Left lung (tissue), 4 donors: ENCODE measurements at regions not wholly inside any gene's neighbourhood (a gene's known extent, or its start where the extent isn't known, plus 50 kb on each side); places are given as distances from the start of the nearest gene placed in this dataset.
A peak's percentile ranks its signal among the peaks of the same experiment; 100 is the strongest.

Experiments
- ATAC-seq: fragments of 200-7000 bp; cut with Tn5 transposase; one replicate; pipeline ENCODE4 v1.9.1; 2020; ENCODE audit warnings: moderate library complexity
- DNase-seq, 4 donors: peaks; one replicate each; pipeline ENCODE4 v3.0.0-alpha.2; 2013 to 2020
- H3K27ac ChIP-seq, 2 donors: fragments of 200-600 bp; sonication (generic) in 1 of 2; one replicate each; pipeline versions ENCODE4 v1.5.0 to v1.8.0; 2020 to 2021
- H3K27me3 ChIP-seq, 2 donors: fragments of 200-600 bp; sonication (generic) in 1 of 2; one replicate each; pipeline versions ENCODE4 v1.5.0 to v1.8.0; 2020 to 2021
- H3K36me3 ChIP-seq, 2 donors: fragments of 200-600 bp; sonication (generic) in 1 of 2; one replicate each; pipeline versions ENCODE4 v1.5.0 to v1.8.0; 2020 to 2021
- H3K4me1 ChIP-seq, 2 donors: fragments of 200-600 bp; one replicate each; pipeline ENCODE4 v1.8.0; 2021
- H3K4me3 ChIP-seq, 2 donors: fragments of 200-600 bp; sonication (generic) in 1 of 2; one replicate each; pipeline versions ENCODE4 v1.5.0 to v1.8.0; 2020 to 2021; ENCODE audit warnings: mild to moderate bottlenecking in 1 of 2
- H3K9me3 ChIP-seq, 2 donors: fragments of 200-600 bp; sonication (generic) in 1 of 2; one replicate each; pipeline versions ENCODE4 v1.5.0 to v1.8.0; 2020 to 2021
- intact Hi-C, 2 donors: fragments of 100-400 bp; cut with DNase I; formaldehyde crosslinking; loops; one replicate each; pipeline versions ENCODE4 v1.11.2 to v1.14.2; 2022
- TF ChIP-seq, protein P1 (sequence below), 2 donors: fragments of 200-600 bp; sonication (generic) in 1 of 2; IDR thresholded peaks; one replicate each; pipeline versions ENCODE4 v1.5.0 to v1.8.0; 2021; ENCODE audit warnings: antibody characterized with exemption in 2 of 2
- donor health status: DM: no; HTN: yes; CAD: no.
- donor health status: DM: no; HTN: no; CAD: no.

DNA sequence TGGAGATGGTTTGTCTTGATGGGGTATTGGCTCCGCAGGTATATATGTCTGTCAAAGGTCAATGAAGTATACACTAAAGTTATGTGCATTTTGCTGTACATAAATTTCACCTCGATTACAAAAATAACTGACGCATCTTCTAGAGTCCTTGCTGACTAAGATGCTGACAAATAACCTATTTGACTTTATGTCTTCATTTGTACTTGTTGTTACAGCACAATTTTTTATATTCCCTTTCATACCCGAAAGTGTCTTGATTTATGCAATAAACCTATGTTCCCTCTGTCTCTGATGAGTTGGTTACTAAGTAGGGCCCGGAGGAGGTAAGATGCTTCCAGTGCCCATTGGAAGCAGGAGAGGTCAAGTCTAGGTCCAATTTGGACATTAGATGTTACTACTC is 93.5 kb downstream of the COPS8 start:
- Histone ChIP-seq H3K27me3 (no peaks in the 10 kb centered on the region), H3K9me3 (peaks cover 0 to under 1% of the 10 kb centered on the region in 2 donors), H3K4me1 (peaks cover 0 to 4% of the 10 kb centered on the region in 2 donors), H3K4me3 (no peak overlapping the region), H3K27ac (no peak overlapping the region), H3K36me3 (no peaks in the 10 kb centered on the region)
- TF ChIP-seq, protein P1, sequence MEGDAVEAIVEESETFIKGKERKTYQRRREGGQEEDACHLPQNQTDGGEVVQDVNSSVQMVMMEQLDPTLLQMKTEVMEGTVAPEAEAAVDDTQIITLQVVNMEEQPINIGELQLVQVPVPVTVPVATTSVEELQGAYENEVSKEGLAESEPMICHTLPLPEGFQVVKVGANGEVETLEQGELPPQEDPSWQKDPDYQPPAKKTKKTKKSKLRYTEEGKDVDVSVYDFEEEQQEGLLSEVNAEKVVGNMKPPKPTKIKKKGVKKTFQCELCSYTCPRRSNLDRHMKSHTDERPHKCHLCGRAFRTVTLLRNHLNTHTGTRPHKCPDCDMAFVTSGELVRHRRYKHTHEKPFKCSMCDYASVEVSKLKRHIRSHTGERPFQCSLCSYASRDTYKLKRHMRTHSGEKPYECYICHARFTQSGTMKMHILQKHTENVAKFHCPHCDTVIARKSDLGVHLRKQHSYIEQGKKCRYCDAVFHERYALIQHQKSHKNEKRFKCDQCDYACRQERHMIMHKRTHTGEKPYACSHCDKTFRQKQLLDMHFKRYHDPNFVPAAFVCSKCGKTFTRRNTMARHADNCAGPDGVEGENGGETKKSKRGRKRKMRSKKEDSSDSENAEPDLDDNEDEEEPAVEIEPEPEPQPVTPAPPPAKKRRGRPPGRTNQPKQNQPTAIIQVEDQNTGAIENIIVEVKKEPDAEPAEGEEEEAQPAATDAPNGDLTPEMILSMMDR (IDR thresholded peaks at IDR 0.05): no peak
- ATAC-seq (no peak), DNase-seq (no peak)
- intact Hi-C loops: no loop called here

DNA sequence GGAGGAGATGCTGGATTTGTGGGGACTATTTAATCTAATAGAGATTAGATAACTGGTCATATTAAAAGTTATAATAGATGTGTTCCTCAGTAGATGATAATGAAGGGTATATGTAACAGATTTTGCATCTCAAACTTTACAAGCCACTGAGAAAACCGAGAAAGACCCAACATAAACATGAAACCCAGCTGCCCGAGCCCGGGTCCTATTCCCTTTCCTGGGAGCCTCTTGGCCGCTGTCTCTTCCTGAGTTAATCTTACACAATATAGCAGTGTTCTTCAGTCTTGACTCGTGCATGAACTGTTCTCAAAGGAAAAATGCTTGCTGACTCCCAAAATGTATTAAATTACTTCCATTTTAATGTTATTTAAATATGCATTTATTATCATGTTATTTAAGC is 94.5 kb downstream of the COPS8 start:
- TF ChIP-seq, protein P1 (IDR thresholded peaks at IDR 0.05): no peak
- no peak for ATAC-seq
- Histone ChIP-seq H3K36me3 (no peaks in the 10 kb centered on the region), H3K9me3 (no peaks in the 10 kb centered on the region), H3K4me1 (peaks cover 0 to 4% of the 10 kb centered on the region in 2 donors), H3K4me3 (no peak overlapping the region), H3K27me3 (no peaks in the 10 kb centered on the region), H3K27ac (no peak overlapping the region)
- peak in 1 of 4 donors; percentile 72 for DNase-seq
- intact Hi-C loops: no loop called here

GRCh38 chr2:237180987-237181386 is 95.3 kb downstream of the COPS8 start:
- Histone ChIP-seq H3K4me3 (no peak overlapping the region), H3K27me3 (no peaks in the 10 kb centered on the region), H3K4me1 (peaks cover 0 to 4% of the 10 kb centered on the region in 2 donors), H3K36me3 (no peaks in the 10 kb centered on the region), H3K27ac (no peak overlapping the region), H3K9me3 (no peaks in the 10 kb centered on the region)
- DNase-seq (no peak), ATAC-seq (no peak)
- intact Hi-C loops: no loop called here
- TF ChIP-seq, protein P1 (IDR thresholded peaks at IDR 0.05): no peak

GRCh38 chr2:237181844-237182243 is 96.2 kb downstream of the COPS8 start:
- ATAC-seq: peak; percentile 77
- no peak for DNase-seq
- intact Hi-C loops: no loop called here
- Histone ChIP-seq H3K4me3 (no peak overlapping the region), H3K9me3 (no peaks in the 10 kb centered on the region), H3K27ac (no peak overlapping the region), H3K4me1 (peaks cover 0 to 4% of the 10 kb centered on the region in 2 donors), H3K27me3 (no peaks in the 10 kb centered on the region), H3K36me3 (no peaks in the 10 kb centered on the region)
- TF ChIP-seq, protein P1 (IDR thresholded peaks at IDR 0.05): no peak

DNA sequence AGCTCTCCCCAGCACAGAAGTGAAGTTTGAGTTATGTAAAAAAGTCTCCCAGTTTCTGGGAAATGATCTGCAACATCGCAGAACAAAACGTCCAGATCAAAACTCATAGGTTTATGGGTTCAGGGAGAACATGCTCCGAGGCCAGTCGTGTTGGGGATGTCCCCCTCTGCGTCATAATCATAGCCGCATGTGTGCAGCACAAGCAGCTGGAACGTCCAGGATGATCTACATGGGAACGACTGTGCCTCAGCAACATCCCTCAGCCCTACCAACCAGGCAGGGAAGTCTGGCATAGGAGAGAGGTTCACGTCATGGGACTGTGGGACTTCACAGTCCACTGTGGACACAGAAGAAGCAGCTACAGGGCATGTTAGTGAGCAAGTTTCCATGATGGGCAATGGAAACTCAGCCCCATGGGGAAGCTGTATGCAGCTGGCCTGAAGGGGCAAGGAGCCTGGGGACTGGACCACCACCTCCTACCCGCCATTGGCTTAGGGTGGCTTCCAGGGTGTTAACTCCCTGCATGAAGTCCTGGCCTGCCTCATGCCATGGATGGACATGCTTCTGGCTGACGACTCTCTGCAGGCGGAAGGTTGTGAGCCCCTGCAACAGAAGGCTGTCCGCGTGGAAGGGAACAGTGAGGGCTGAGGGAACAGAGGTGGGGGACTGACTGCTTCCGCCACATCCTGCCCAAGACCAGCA is 96.9 kb downstream of the COPS8 start:
- TF ChIP-seq, protein P1 (IDR thresholded peaks at IDR 0.05): no peak
- Histone ChIP-seq H3K27ac (peak overlapping the region in 1 of 2 donors; percentile 19), H3K4me3 (no peak overlapping the region), H3K27me3 (no peaks in the 10 kb centered on the region), H3K9me3 (no peaks in the 10 kb centered on the region), H3K4me1 (peaks cover 0 to 4% of the 10 kb centered on the region in 2 donors), H3K36me3 (no peaks in the 10 kb centered on the region)
- DNase-seq (no peak), ATAC-seq (no peak)
- intact Hi-C loops: no loop called here
